KOPT-K1 (cell line): ENCODE measurements at regions not wholly inside any gene's neighbourhood (a gene's known extent, or its start where the extent isn't known, plus 50 kb on each side); places are given as distances from the start of the nearest gene placed in this dataset.
A peak's percentile ranks its signal among the peaks of the same experiment; 100 is the strongest.

Experiments used
- H3K27ac ChIP-seq: fragments of 200-600 bp; sonication (generic); 2 replicates; pipeline ENCODE4 v1.5.1; 2016; ENCODE audit warnings: antibody characterized with exemption, mild to moderate bottlenecking, low read depth, low read length; ENCODE audit not compliant: poor library complexity, severe bottlenecking
- H3K36me3 ChIP-seq: fragments of 200-600 bp; sonication (generic); 2 replicates; pipeline ENCODE4 v1.5.1; 2017; ENCODE audit warnings: antibody characterized with exemption, mild to moderate bottlenecking, low read length, moderate library complexity; ENCODE audit not compliant: insufficient read depth
- H3K9me3 ChIP-seq: fragments of 200-600 bp; sonication (generic); 2 replicates; pipeline ENCODE4 v1.5.1; 2017; ENCODE audit warnings: antibody characterized with exemption, low read length, mild to moderate bottlenecking; ENCODE audit not compliant: insufficient read depth, poor library complexity, severe bottlenecking

DNA sequence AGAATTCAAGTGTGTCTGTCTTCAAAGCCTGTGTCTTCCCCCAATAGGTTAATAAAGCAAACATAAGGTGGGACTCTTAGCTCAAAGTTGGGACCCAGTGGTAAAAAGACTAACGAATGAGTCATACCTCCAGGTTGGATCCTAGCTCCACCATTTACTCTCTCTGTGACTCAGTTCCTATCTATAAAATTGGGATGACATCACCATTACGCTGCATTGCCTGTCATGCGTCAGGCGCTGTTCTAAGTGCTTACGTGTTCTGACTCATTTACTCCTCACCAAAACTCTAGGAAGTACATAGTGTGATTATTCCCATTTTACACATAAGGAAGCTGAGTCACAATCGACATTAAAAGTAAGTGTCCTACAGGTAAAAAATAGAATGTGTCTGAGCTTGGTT, 915.8 kb downstream of the VRK1 start:
- H3K27ac ChIP-seq = no peak overlapping the region
- no peaks in the 10 kb centered on the region for H3K9me3 ChIP-seq
- no peaks in the 10 kb centered on the region for H3K36me3 ChIP-seq

DNA sequence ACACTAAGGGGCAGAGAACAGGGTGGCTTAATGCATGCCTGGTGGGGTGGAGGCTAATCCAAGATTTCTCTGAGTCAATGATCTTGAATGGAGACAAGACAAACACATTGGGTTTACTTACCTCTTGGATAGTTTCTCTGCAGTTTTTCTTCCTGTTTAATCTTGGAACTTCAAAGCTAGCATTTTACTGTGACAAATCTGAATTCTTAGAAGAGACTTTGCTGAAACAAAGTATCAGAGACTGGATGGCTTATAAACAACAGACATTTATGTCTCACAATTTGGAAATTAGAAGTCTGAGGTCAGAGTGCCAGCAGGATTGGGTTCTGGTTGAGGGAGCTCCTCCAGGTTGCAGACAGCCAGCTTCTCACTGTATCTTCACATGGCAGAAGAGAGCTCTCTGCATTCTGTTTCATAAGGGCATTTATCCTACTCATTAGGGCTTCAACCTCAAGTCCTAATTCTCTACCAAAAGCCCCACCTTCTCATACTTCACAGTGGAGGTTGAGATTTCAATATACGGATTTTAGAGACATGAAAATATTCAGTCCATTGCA, 921.8 kb downstream of the VRK1 start:
- H3K27ac ChIP-seq = peak overlapping the region; percentile 95
- H3K36me3 ChIP-seq = no peaks in the 10 kb centered on the region
- peaks cover 10% of the 10 kb centered on the region for H3K9me3 ChIP-seq

DNA sequence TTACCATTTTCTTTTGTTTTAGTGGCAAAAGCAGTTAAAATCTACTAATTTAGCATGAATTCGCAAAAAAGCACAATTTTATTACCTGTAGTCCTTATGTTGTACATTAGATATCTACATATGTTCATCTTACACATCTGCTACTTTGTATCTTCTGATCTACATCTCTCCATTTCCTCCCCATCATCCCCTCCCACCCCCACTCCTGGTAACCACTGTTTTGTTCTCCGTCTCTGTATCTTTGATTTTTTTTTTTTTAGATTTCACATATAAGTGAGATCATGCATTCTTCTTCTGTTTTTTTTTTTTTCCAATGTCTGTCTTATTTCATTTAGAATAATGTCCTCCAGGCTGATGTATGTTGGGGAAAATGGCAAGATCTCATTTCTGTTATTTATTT, 922.7 kb downstream of the VRK1 start:
- peak overlapping the region; percentile 95 for H3K27ac ChIP-seq
- H3K9me3 ChIP-seq = peaks cover 10% of the 10 kb centered on the region
- H3K36me3 ChIP-seq = no peaks in the 10 kb centered on the region

DNA sequence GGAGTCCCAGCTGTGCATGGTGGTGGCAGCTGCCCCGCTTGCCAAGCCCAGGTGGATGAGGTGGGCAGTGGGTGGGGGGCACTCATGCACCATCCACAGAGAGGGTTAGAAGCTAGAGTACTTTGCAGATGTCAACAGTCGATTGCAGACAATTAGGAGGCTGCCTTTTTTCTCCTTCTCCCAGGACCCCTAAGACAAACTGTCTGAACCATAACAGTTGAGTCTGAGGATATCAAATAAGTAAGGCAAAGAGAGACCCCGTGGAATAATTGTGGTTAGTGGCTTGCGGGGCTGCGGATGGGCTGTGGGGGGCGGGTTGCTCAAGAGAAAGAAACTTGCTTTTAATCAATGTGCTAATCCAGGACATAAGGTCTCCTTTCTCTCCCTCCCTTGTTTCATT, 926.2 kb downstream of the VRK1 start:
- H3K9me3 ChIP-seq = peaks cover 16% of the 10 kb centered on the region
- no peaks in the 10 kb centered on the region for H3K36me3 ChIP-seq
- peak overlapping the region; percentile 95 for H3K27ac ChIP-seq

DNA sequence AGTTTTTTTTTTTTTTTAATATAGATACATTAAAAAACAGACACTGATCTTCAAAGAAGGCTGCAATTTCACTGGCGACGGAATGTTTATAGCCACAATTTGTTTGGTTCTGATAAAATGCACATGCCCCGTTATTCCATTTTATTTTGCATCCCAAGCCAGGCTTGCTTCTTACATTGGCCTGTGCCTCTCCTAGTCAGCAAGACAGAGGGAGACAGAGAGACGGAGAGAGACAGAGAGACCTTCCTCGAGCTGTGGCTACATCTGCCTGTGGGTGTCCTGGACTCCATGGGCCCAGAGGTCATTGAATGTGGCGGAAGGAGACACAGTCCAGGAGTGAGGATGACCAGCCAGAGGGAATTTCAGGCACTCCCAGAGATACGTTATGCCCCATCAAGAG, 926.6 kb downstream of the VRK1 start:
- Histone ChIP-seq H3K27ac (peak overlapping the region; percentile 95), H3K9me3 (peaks cover 16% of the 10 kb centered on the region), H3K36me3 (no peaks in the 10 kb centered on the region)

DNA sequence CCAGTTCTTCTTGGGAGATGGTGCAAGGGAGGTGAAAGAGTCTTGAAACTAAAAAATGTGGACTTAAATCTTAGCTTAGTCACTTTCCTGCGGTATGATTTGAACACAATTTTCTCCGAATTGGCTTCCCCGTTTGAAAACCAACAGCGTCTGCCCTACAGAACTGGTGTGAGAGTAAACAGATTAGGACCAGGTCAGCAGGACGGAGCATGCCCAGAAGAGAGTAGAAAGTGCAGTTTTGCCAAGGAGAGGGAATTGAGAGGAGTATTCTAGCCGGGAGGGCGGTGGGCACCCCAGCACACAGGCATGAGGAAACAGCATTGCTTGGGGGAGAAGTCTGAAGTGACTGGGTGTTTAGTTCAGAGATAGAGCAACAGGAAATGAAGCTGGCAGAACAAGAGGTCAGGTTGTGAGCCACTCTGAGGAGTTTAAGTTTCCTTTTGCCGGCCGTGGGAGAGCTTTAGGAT, 927.1 kb downstream of the VRK1 start:
- no peaks in the 10 kb centered on the region for H3K36me3 ChIP-seq
- peaks cover 16% of the 10 kb centered on the region for H3K9me3 ChIP-seq
- H3K27ac ChIP-seq = peak overlapping the region; percentile 95

DNA sequence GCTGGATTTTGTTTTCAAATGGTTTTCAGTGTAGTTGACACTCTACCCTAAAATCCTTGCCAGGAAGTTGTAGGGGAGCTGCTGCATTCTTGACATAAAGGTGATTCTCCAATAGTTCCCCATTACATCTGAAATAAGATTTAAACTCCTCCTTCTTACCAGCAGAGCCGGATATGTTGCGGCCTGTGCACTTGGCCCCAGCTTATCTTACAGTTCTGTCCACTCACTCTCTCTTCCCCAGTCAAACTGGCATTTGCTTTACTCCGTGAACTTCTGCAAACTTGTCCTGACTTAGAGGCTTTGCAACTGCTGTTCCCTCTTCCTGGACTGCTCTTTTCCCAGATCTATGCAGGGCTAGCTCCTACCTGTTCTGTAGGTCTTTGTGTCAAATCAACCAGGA, 929.5 kb downstream of the VRK1 start:
- Histone ChIP-seq H3K36me3 (no peaks in the 10 kb centered on the region), H3K27ac (peak overlapping the region; percentile 95), H3K9me3 (peaks cover 6% of the 10 kb centered on the region)

DNA sequence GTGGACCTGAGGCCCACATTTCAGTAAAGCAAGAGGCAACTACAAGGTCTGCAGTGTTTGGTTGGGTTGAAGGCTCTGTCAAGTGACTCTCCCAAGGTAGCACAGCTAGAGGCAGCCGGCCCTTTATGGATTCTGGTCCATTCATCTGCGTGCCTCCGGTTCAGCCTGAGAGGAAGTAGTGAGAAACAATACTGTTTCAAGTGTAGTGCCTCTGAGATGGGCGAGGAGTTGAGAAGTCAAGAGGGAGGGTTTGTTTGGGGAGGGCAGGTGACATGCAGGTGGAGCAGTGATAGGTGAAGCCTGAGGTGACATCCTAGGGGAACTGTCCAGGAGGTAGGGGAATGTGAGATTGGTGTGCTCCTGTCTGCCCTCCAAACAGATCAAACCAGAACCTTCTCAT, 933.5 kb downstream of the VRK1 start:
- peak overlapping the region; percentile 68 for H3K27ac ChIP-seq
- no peaks in the 10 kb centered on the region for H3K36me3 ChIP-seq
- no peaks in the 10 kb centered on the region for H3K9me3 ChIP-seq

DNA sequence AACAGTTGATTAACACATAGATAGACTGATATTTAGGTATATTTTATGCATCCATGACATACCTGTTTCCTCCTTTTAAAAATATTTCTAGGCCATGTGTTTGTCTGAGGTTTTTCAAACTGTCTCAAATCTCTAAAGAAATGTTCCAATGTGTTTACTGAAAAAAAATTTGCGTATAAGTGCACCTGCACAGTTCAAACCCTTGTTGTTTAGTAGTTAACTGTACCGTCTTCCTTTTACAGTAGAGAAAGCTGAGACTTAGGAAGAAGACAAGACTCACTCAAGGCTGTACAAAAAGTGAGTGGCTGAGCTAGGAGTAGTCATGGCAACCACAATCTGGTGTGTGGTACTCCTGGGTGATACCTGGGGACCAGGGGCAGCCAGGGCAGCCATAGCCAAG, 934.6 kb downstream of the VRK1 start:
- Histone ChIP-seq H3K9me3 (no peaks in the 10 kb centered on the region), H3K36me3 (no peaks in the 10 kb centered on the region), H3K27ac (peak overlapping the region; percentile 68)

DNA sequence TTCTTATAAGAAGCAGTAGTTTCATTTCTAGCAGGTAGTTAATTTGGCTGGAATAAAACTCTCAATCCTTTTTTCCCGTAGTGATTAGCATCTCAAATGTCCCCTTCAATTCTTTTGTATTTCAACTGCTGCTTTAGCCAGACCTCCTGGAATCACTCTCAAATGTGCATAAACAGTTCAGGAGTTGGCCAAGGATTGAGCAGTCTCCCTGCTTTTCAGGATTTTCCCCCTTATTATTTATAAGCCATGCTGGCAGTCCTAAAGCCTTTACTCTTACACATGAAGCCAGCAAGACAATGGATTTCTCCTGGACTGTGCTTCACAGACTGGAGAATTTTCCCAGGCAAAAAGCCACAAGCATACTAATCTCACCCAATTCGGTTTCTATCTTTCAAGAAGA, 950.1 kb downstream of the VRK1 start:
- H3K27ac ChIP-seq = no peak overlapping the region
- H3K9me3 ChIP-seq = peaks cover 22% of the 10 kb centered on the region
- no peaks in the 10 kb centered on the region for H3K36me3 ChIP-seq

DNA sequence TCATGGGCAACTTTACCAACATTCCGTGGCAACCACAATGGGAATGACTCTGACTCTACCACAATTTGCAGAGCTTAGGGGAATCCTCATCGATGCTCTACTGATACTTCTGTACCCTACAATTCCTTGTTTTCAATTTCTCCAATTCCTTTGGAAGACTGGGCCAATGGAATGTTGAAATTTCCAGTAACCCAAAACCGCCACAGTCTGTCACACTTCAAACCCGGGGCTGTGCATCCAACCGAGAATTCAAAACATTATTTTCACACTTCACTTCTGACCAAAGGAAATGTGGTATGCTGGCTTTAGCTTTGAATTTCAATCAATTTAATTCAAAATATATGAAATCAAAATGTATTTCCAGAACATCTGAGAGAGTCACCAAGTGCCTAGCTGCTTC, 951.4 kb downstream of the VRK1 start:
- Histone ChIP-seq H3K27ac (no peak overlapping the region), H3K9me3 (peaks cover 17% of the 10 kb centered on the region), H3K36me3 (no peaks in the 10 kb centered on the region)

DNA sequence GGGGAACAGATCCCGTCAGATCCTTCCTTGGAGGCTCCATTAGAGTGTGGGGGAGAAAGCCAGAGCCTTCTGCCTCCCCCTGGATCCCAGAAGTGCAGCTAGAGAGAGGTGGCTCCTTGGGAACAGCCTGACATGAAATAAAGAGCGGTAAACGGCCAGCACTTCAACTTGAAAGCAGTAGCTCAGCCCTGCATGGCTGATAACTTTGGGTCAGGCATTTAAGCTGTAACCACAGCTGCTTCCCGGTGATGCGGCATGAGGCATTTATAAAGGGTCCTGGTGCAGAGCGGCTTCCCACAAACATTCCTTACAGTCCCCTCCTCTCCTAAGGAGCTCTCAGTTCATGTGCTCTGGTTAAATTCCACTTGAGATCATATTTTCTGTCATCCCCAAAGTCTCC, 960.3 kb downstream of the VRK1 start:
- no peak overlapping the region for H3K27ac ChIP-seq
- H3K36me3 ChIP-seq = no peaks in the 10 kb centered on the region
- H3K9me3 ChIP-seq = no peaks in the 10 kb centered on the region

DNA sequence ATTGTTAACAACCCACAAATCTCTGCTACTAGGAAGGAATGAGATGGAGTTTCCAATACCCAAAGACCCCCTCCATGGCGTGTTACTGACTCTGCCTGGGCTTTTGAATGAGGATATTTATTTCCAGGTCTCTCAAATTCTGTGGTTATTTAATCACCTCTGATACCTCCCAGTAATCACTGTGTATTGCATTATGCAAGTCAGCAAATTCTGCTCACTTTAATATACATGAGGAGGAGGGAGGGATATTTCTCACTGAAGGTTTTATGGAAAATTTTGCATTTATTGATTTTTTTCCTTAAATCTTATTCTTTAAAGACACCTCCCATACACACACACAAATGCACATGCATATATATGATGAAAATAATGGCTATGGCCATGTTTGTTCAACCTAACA, 962.9 kb downstream of the VRK1 start:
- Histone ChIP-seq H3K27ac (no peak overlapping the region), H3K36me3 (no peaks in the 10 kb centered on the region), H3K9me3 (no peaks in the 10 kb centered on the region)

DNA sequence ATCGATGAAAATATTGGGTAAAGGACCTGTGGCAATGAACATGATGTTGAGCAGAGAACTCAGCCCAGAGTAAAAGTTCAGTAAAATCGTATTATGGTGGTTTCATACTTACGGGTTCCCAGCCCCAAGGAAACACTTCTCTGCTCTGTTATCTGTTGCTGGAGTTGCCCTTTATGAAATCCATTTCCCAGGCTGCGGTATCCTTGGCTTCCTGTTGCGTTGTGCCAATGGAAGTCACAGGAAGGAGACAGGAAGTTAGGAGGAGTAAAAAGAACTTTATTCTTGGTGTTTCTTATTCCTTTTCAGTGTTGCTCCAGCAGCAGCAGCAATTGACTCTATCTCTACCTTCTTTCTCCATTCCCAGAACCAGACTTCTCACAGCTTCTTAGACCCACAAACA, 965.2 kb downstream of the VRK1 start:
- Histone ChIP-seq H3K27ac (peak overlapping the region; percentile 32), H3K36me3 (no peaks in the 10 kb centered on the region)

DNA sequence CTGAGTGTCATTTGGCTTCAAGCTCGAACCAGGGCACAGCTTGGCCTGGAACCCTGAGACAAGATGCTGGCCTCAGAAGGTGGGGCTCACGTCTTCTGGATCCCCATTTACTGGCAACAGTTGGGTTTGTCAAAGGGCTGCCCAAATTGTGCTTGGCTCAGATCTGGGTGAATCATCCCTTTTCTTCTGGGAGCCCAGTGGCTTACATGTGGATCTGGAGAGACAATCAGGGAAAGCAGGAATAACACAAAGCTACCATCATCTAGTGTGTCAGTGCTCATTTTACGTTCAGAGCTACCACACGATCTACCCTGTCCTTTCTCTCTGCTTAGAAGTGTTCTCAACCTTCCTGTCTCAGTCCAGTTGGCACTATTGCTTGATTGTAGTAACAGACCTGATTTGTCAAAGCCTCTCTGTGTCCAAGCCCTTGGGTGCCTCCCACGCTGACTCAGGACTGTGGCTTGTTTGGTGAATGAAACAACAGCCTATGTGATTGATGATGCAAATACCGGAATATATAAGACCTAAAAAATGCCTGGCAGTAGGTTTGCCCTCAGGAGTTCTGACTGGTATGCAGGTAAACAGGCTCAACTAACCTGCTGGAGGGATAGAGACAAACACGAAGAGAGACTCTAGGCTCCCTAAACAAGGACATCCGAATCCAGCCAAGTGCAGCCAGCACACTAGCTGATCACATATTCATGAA, 974.3 kb downstream of the VRK1 start:
- peak overlapping the region; percentile 45 for H3K27ac ChIP-seq

More for the DNA sequence above, 965.2 kb downstream of the VRK1 start:
- H3K9me3 ChIP-seq = no peaks in the 10 kb centered on the region

DNA sequence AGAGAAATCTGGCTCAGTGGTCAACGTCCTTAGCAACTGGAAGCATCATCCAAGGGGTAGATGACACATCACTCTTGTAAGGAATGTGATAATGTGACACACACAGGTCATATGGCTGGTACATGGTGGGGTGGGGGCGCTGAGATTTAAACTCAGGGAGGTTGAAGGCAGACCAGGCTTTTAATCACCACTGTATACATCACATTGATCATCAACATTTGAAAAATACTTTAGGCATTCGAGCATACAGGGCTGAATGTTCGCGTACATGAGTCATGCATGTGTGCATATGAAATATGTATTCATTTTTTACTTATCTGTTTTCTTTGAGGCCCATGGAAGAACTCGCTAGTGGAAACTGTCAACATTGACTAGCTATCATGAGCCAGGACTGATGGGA, 976.4 kb downstream of the VRK1 start:
- Histone ChIP-seq H3K27ac (peak overlapping the region; percentile 45), H3K9me3 (no peaks in the 10 kb centered on the region), H3K36me3 (no peaks in the 10 kb centered on the region)

More for the DNA sequence above, 974.3 kb downstream of the VRK1 start:
- Histone ChIP-seq H3K9me3 (no peaks in the 10 kb centered on the region), H3K36me3 (no peaks in the 10 kb centered on the region)
